ENCODE measurements at regions not wholly inside any gene's neighbourhood (a gene's known extent, or its start where the extent isn't known, plus 50 kb on each side); places are given as distances from the start of the nearest gene placed in this dataset.

- DNase-seq: no peak
Observed at GRCh38 chr7:38086857-38087256, 91.2 kb upstream of the STARD3NL start.

GRCh38 chr7:38102507-38102906 lies 75.5 kb upstream of the STARD3NL start:
- no peak for DNase-seq

GRCh38 chr7:38105874-38106483 lies 72.1 kb upstream of the STARD3NL start:
- DNase-seq: peak; percentile 3

- DNase-seq: peak; percentile 58
Observed at GRCh38 chr7:38107486-38107893, 70.6 kb upstream of the STARD3NL start.

- no peak for DNase-seq
Observed at GRCh38 chr7:38112075-38112474, 66.0 kb upstream of the STARD3NL start.

GRCh38 chr7:38120076-38120475 lies 58.0 kb upstream of the STARD3NL start:
- DNase-seq: no peak

GRCh38 chr7:38122501-38122900 lies 55.5 kb upstream of the STARD3NL start:
- no peak for DNase-seq

GRCh38 chr7:38123494-38123893 lies 54.6 kb upstream of the STARD3NL start:
- no peak for DNase-seq

GRCh38 chr7:38127216-38128207 lies 50.5 kb upstream of the STARD3NL start:
- DNase-seq: no peak
